Tibial nerve (tissue), 4 donors: ENCODE measurements at regions not wholly inside any gene's neighbourhood (a gene's known extent, or its start where the extent isn't known, plus 50 kb on each side); places are given as distances from the start of the nearest gene placed in this dataset.

Experiments used
- DNase-seq, 2 donors: peaks; one replicate each; pipeline ENCODE4 v3.0.0-alpha.2; 2019; ENCODE audit warnings: low spot score in 2 of 2
- H3K27ac ChIP-seq, 4 donors: fragments of 200-600 bp; sonication (generic) in 3 of 4; one replicate each; pipeline ENCODE4 v1.5.1; 2017 to 2019; ENCODE audit warnings: mild to moderate bottlenecking in 1 of 4
- H3K27me3 ChIP-seq, 2 donors: fragments of 200-600 bp; sonication (generic) in 1 of 2; one replicate each; pipeline versions ENCODE4 v1.5.1 to v1.6.0; 2017 to 2019
- H3K36me3 ChIP-seq, 3 donors: fragments of 200-600 bp; sonication (generic); one replicate each; pipeline ENCODE4 v1.5.1; 2018 to 2019
- H3K4me1 ChIP-seq, 4 donors: fragments of 200-600 bp; sonication (generic) in 3 of 4; one replicate each; pipeline ENCODE4 v1.5.1; 2017 to 2019
- H3K4me3 ChIP-seq, 4 donors: fragments of 200-600 bp; sonication (generic) in 3 of 4; one replicate each; pipeline ENCODE4 v1.5.1; 2017 to 2019; ENCODE audit warnings: mild to moderate bottlenecking in 1 of 4, moderate library complexity in 1 of 4
- H3K9me3 ChIP-seq, 4 donors: fragments of 200-600 bp; sonication (generic) in 3 of 4; one replicate each; pipeline ENCODE4 v1.5.1; 2017 to 2019
- CTCF ChIP-seq, 5 experiments: fragments of 200-600 bp in 3 of 5; fragments of 450-650 bp in 2 of 5; sonication (generic) in 3 of 5; IDR thresholded peaks; one replicate each; pipeline ENCODE4 v1.5.1; 2016 to 2019; ENCODE audit warnings: antibody characterized with exemption in 5 of 5, mild to moderate bottlenecking in 3 of 5, moderate library complexity in 2 of 5
- EP300 ChIP-seq, 2 donors: sonication (generic); formaldehyde crosslinking; IDR thresholded peaks; one replicate each; pipeline ENCODE4 v1.6.1; 2017; ENCODE audit warnings: antibody characterized with exemption in 2 of 2, mild to moderate bottlenecking in 1 of 2
- POLR2A ChIP-seq, 2 donors: fragments of 450-650 bp; IDR thresholded peaks; one replicate each; pipeline ENCODE4 v1.6.1; 2017; ENCODE audit warnings: antibody characterized with exemption in 2 of 2, mild to moderate bottlenecking in 2 of 2, moderate library complexity in 2 of 2
- WGBS, 2 donors: methylation state at CpG; one replicate each; pipeline ENCODE4 v1.1.5; 2018; 5-methylcytosine and 5-hydroxymethylcytosine counted together

- peaks cover 0 to 12% (median 0%) of the 10 kb centered on the region in 4 donors for H3K9me3 ChIP-seq
- H3K36me3 ChIP-seq, result no peaks in the 10 kb centered on the region
- TF ChIP-seq EP300 (IDR thresholded peaks at IDR 0.05), result no peak
- no peak for TF ChIP-seq CTCF (IDR thresholded peaks at IDR 0.05)
- no peak for TF ChIP-seq POLR2A (IDR thresholded peaks at IDR 0.05)
- DNase-seq, result no peak
- no peak overlapping the region for H3K4me3 ChIP-seq
- H3K4me1 ChIP-seq, result no peaks in the 10 kb centered on the region
- WGBS, 2 donors, result 75 to 76% methylated on average over 3 of the region's 3 CpGs
- no peaks in the 10 kb centered on the region for H3K27me3 ChIP-seq
- no peak overlapping the region for H3K27ac ChIP-seq
Measured at GRCh38 chr2:192480984-192481383, 286.3 kb upstream of the TMEFF2 start.

DNA sequence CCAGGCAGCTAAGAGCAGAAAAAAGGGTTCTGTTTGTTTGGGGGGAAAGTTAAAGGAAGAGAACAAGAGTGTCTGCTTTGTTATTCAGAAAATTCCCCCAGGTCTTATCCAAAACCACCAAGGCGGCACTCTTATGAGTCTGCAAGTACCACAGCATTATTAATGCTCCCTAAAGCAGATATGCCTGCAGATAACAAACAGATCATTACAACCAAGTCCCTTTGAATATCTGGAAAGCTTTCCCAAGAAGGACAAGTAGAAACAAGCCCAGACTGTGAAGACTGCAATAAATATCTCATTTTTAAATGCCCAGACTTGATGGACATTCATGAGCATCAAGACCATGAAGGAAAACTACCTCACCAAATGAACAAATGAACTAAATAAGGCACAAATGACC, 278.6 kb upstream of the TMEFF2 start:
- H3K27me3 ChIP-seq, result no peaks in the 10 kb centered on the region
- no peak for DNase-seq
- peaks cover 0 to 29% (median 0%) of the 10 kb centered on the region in 4 donors for H3K9me3 ChIP-seq
- no peaks in the 10 kb centered on the region for H3K36me3 ChIP-seq
- H3K4me3 ChIP-seq, result no peak overlapping the region
- WGBS, 2 donors, result 0% methylated on average over 1 of the region's 1 CpG
- TF ChIP-seq EP300 (IDR thresholded peaks at IDR 0.05) (no peak), CTCF (IDR thresholded peaks at IDR 0.05) (no peak), POLR2A (IDR thresholded peaks at IDR 0.05) (no peak)
- H3K4me1 ChIP-seq, result no peaks in the 10 kb centered on the region
- no peak overlapping the region for H3K27ac ChIP-seq

- TF ChIP-seq EP300 (IDR thresholded peaks at IDR 0.05), result no peak
- TF ChIP-seq CTCF (IDR thresholded peaks at IDR 0.05), result no peak
- no peak for TF ChIP-seq POLR2A (IDR thresholded peaks at IDR 0.05)
- no peaks in the 10 kb centered on the region for H3K4me1 ChIP-seq
- no peak for DNase-seq
- peaks cover 0 to 26% (median 0%) of the 10 kb centered on the region in 4 donors for H3K9me3 ChIP-seq
- H3K36me3 ChIP-seq, result no peaks in the 10 kb centered on the region
- no peak overlapping the region for H3K27ac ChIP-seq
- H3K27me3 ChIP-seq, result no peaks in the 10 kb centered on the region
- no peak overlapping the region for H3K4me3 ChIP-seq
Measured at GRCh38 chr2:192471982-192472381, 277.2 kb upstream of the TMEFF2 start.

GRCh38 chr2:192469612-192470011, 274.9 kb upstream of the TMEFF2 start:
- Histone ChIP-seq H3K36me3 (no peaks in the 10 kb centered on the region), H3K27ac (no peak overlapping the region)
- 53 to 63% methylated on average over 1 of the region's 1 CpG for WGBS, 2 donors

More at GRCh38 chr2:192469612-192470011, 274.9 kb upstream of the TMEFF2 start:
- Histone ChIP-seq H3K4me3 (no peak overlapping the region), H3K9me3 (peaks cover 0 to 17% (median 0%) of the 10 kb centered on the region in 4 donors), H3K4me1 (no peaks in the 10 kb centered on the region), H3K27me3 (no peaks in the 10 kb centered on the region)
- TF ChIP-seq EP300 (IDR thresholded peaks at IDR 0.05) (no peak), POLR2A (IDR thresholded peaks at IDR 0.05) (no peak), CTCF (IDR thresholded peaks at IDR 0.05) (no peak)
- DNase-seq, result no peak
